ENCODE measurements at regions not wholly inside any gene's neighbourhood (a gene's known extent, or its start where the extent isn't known, plus 50 kb on each side); places are given as distances from the start of the nearest gene placed in this dataset.

DNA sequence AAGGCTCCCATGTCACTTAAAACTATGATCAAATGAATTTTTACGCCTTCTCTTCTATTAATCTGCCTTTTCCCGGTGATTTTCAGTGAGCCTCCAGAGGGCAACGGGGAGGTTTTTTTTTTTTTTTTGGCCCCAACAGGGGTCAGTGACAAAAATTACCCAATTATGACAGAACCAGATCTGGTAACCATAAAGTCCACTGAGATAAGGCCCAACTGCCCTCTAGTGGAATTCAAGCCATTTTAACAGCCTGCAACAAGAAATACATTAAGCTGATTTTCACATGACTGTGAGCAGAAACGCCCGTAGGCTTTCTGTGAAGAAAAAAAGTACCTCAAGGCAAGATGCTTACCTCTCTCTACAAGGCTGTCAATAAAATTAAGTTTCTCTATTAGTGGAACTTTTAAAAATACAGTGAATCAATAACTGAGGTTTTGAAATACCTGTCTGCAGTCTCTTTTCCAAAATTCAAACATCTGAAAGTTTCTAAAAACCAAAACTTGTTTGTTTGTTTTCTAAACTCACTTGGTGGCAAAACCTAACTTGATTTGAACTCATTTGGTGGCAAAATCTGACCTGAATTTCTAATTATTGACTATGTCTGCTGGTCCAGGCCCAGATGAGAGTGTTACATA is 49.7 kb upstream of the FST start:
- FAIRE-seq, result no peak
- DNase-seq (ENCODE audit: low spot score in 2 of 2), result no peak
